ENCODE measurements at regions not wholly inside any gene's neighbourhood (a gene's known extent, or its start where the extent isn't known, plus 50 kb on each side); places are given as distances from the start of the nearest gene placed in this dataset.

DNA sequence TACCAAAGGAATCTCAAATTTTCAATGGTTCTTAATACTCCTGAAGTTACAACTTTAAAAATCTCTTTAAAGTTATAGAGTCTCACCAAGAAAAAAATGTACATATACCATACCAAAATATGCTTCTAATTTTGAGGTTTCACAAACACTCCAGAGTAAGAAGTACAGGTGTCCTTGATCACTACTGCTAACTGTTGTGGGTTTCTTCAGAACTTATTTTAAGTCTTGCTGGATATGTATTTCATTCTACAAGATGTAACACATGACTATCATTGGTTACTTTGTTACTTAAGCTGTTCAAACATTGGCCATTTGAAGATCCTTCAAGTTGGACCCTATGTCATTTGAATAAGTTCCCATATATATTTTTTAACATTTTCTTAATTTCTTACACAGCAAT, 808.0 kb downstream of the PCDH19 start:
- TF ChIP-seq, protein P1, sequence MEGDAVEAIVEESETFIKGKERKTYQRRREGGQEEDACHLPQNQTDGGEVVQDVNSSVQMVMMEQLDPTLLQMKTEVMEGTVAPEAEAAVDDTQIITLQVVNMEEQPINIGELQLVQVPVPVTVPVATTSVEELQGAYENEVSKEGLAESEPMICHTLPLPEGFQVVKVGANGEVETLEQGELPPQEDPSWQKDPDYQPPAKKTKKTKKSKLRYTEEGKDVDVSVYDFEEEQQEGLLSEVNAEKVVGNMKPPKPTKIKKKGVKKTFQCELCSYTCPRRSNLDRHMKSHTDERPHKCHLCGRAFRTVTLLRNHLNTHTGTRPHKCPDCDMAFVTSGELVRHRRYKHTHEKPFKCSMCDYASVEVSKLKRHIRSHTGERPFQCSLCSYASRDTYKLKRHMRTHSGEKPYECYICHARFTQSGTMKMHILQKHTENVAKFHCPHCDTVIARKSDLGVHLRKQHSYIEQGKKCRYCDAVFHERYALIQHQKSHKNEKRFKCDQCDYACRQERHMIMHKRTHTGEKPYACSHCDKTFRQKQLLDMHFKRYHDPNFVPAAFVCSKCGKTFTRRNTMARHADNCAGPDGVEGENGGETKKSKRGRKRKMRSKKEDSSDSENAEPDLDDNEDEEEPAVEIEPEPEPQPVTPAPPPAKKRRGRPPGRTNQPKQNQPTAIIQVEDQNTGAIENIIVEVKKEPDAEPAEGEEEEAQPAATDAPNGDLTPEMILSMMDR (IDR thresholded peaks at IDR 0.05), result no peak
- no peak for TF ChIP-seq POLR2A (IDR thresholded peaks at IDR 0.05)

Measured in esophagus squamous epithelium (tissue), 4 donors.